Breast epithelium (tissue), 4 donors: ENCODE measurements at regions not wholly inside any gene's neighbourhood (a gene's known extent, or its start where the extent isn't known, plus 50 kb on each side); places are given as distances from the start of the nearest gene placed in this dataset.

Source experiments
- DNase-seq, 2 donors: peaks; one replicate each; pipeline ENCODE4 v3.0.0-alpha.2; 2019; ENCODE audit warnings: low spot score in 2 of 2
- H3K27ac ChIP-seq, 2 donors: fragments of 200-600 bp; sonication (generic) in 1 of 2; one replicate each; pipeline ENCODE4 v1.5.1; 2016 to 2019; ENCODE audit warnings: mild to moderate bottlenecking in 1 of 2
- H3K27me3 ChIP-seq, 2 donors: fragments of 200-600 bp; sonication (generic) in 1 of 2; one replicate each; pipeline versions ENCODE4 v1.5.1 to v1.6.0; 2017 to 2019; ENCODE audit warnings: control low read depth in 1 of 2, mild to moderate bottlenecking in 1 of 2
- H3K36me3 ChIP-seq: fragments of 200-600 bp; one replicate; pipeline ENCODE4 v1.5.1; 2019
- H3K4me1 ChIP-seq, 2 donors: fragments of 200-600 bp; sonication (generic); one replicate each; pipeline ENCODE4 v1.5.1; 2016 to 2019; ENCODE audit warnings: control low read depth in 1 of 2
- H3K4me3 ChIP-seq, 3 donors: fragments of 200-600 bp; sonication (generic); 1 replicate in 2 of 3; 2 replicates in 1 of 3; pipeline ENCODE4 v1.5.1; 2016 to 2019; ENCODE audit warnings: mild to moderate bottlenecking in 3 of 3, moderate library complexity in 2 of 3
- H3K9me3 ChIP-seq, 2 donors: fragments of 200-600 bp; sonication (generic) in 1 of 2; one replicate each; pipeline ENCODE4 v1.5.1; 2016 to 2019; ENCODE audit warnings: control low read depth in 1 of 2
- CTCF ChIP-seq, 3 donors: fragments of 450-650 bp; IDR thresholded peaks; one replicate each; pipeline ENCODE4 v1.5.1; 2016 to 2017; ENCODE audit warnings: antibody characterized with exemption in 3 of 3, mild to moderate bottlenecking in 3 of 3, moderate library complexity in 3 of 3
- POLR2A ChIP-seq: fragments of 450-650 bp; IDR thresholded peaks from one replicate; pipeline ENCODE4 v1.6.1; 2016; ENCODE audit warnings: antibody characterized with exemption, mild to moderate bottlenecking, moderate library complexity
- POLR2AphosphoS5 ChIP-seq, 3 donors: sonication (generic); formaldehyde crosslinking; IDR thresholded peaks; one replicate each; pipeline ENCODE4 v1.6.1; 2017; ENCODE audit warnings: antibody characterized with exemption in 3 of 3
- intact Hi-C: fragments of 100-400 bp; cut with DNase I; formaldehyde crosslinking; loops from one replicate; pipeline ENCODE4 v1.15.1; 2023; ENCODE audit warnings: low total_unique reads

- H3K36me3 ChIP-seq: no peaks in the 10 kb centered on the region
- H3K27ac ChIP-seq: no peak overlapping the region
- no peaks in the 10 kb centered on the region for H3K9me3 ChIP-seq
- no peak overlapping the region for H3K4me3 ChIP-seq
- intact Hi-C loops: no loop called here
- H3K4me1 ChIP-seq: no peaks in the 10 kb centered on the region
- no peaks in the 10 kb centered on the region for H3K27me3 ChIP-seq
- TF ChIP-seq CTCF (IDR thresholded peaks at IDR 0.05): no peak
- no peak for DNase-seq
Measured at GRCh38 chr4:180622254-180622653, 1620.9 kb upstream of the TENM3 start.

- TF ChIP-seq POLR2AphosphoS5 (IDR thresholded peaks at IDR 0.05): no peak
- TF ChIP-seq POLR2A: no peak
- no peak for TF ChIP-seq CTCF (IDR thresholded peaks at IDR 0.05)
- Histone ChIP-seq H3K36me3 (no peaks in the 10 kb centered on the region), H3K27me3 (no peaks in the 10 kb centered on the region), H3K4me3 (no peak overlapping the region), H3K27ac (no peak overlapping the region), H3K9me3 (no peaks in the 10 kb centered on the region), H3K4me1 (no peaks in the 10 kb centered on the region)
- intact Hi-C loops: no loop called here
- DNase-seq: no peak
Measured at GRCh38 chr4:180625653-180626052, 1617.5 kb upstream of the TENM3 start.

GRCh38 chr4:180630012-180630665, 1613.1 kb upstream of the TENM3 start:
- no peak overlapping the region for H3K4me3 ChIP-seq
- no peaks in the 10 kb centered on the region for H3K36me3 ChIP-seq
- H3K9me3 ChIP-seq: no peaks in the 10 kb centered on the region
- no peak for DNase-seq
- intact Hi-C loops: no loop called here
- no peak for TF ChIP-seq CTCF (IDR thresholded peaks at IDR 0.05)
- TF ChIP-seq POLR2A: no peak
- TF ChIP-seq POLR2AphosphoS5 (IDR thresholded peaks at IDR 0.05): no peak
- H3K4me1 ChIP-seq: no peaks in the 10 kb centered on the region
- no peaks in the 10 kb centered on the region for H3K27me3 ChIP-seq
- no peak overlapping the region for H3K27ac ChIP-seq

- Histone ChIP-seq H3K4me3 (no peak overlapping the region), H3K36me3 (no peaks in the 10 kb centered on the region), H3K4me1 (no peaks in the 10 kb centered on the region), H3K9me3 (no peaks in the 10 kb centered on the region), H3K27ac (no peak overlapping the region), H3K27me3 (no peaks in the 10 kb centered on the region)
- intact Hi-C loops: no loop called here
- DNase-seq: no peak
- TF ChIP-seq POLR2AphosphoS5 (IDR thresholded peaks at IDR 0.05) (no peak), POLR2A (no peak), CTCF (IDR thresholded peaks at IDR 0.05) (no peak)
Measured at GRCh38 chr4:180634306-180634705, 1608.9 kb upstream of the TENM3 start.

GRCh38 chr4:180635281-180635680, 1607.9 kb upstream of the TENM3 start:
- Histone ChIP-seq H3K4me1 (no peaks in the 10 kb centered on the region), H3K4me3 (no peak overlapping the region), H3K27ac (no peak overlapping the region), H3K9me3 (no peaks in the 10 kb centered on the region), H3K27me3 (no peaks in the 10 kb centered on the region), H3K36me3 (no peaks in the 10 kb centered on the region)
- DNase-seq: no peak
- intact Hi-C loops: no loop called here
- no peak for TF ChIP-seq POLR2AphosphoS5 (IDR thresholded peaks at IDR 0.05)
- no peak for TF ChIP-seq CTCF (IDR thresholded peaks at IDR 0.05)
- no peak for TF ChIP-seq POLR2A
